A549 (cell line): ENCODE measurements at regions not wholly inside any gene's neighbourhood (a gene's known extent, or its start where the extent isn't known, plus 50 kb on each side); places are given as distances from the start of the nearest gene placed in this dataset.

Experiments used
- ATAC-seq, 2 experiments: fragments of 200-7000 bp in 1 of 2; fragments of >200 bp in 1 of 2; cut with Nextera tagmentation in 1 of 2; cut with Tn5 transposase in 1 of 2; 3 replicates each; pipeline versions ENCODE4 v1.8.0 to v1.9.1; 2018 to 2020; ENCODE audit warnings: mild to moderate bottlenecking in 1 of 2, moderate library complexity in 1 of 2
- CTCF ChIA-PET: fragments of 300-600 bp; sonication (Branson Sonifier 250); formaldehyde crosslinking; extraction: SDS; loops from one replicate; lab custom pipeline; 2021; ENCODE audit warnings: antibody characterized with exemption, inconsistent platforms; lab: Yijun Ruan, JAX
- POLR2A ChIA-PET: fragments of 350-600 bp; formaldehyde crosslinking; extraction: SDS; loops from one replicate; lab custom pipeline; 2021; ENCODE audit warnings: antibody characterized with exemption, inconsistent platforms; lab: Yijun Ruan, JAX
- DNase-seq, 2 experiments: peaks; one replicate each; pipeline versions ENCODE4 v3.0.0 to v3.0.0-alpha.2; 2011 to 2016; ENCODE audit warnings: low read depth in 1 of 2, low spot score in 1 of 2
- FAIRE-seq: peaks from 2 replicates; lab custom pipeline; 2011; peaks lifted over from hg19 to GRCh38; lab: Jason Lieb, UNC
- H3K27ac ChIP-seq, 2 experiments: fragments of >200 bp; sonication (Bioruptor Twin); formaldehyde crosslinking; 3 replicates each; pipeline ENCODE4 v1.5.1; 2016 to 2017
- H3K4me1 ChIP-seq: fragments of >200 bp; sonication (Bioruptor Twin); formaldehyde crosslinking; 3 replicates; pipeline ENCODE4 v1.6.1; 2016
- H3K4me2 ChIP-seq: fragments of >200 bp; sonication (Bioruptor Twin); formaldehyde crosslinking; 3 replicates; pipeline ENCODE4 v1.6.1; 2016
- H3K4me3 ChIP-seq: fragments of >200 bp; sonication (Bioruptor Twin); formaldehyde crosslinking; 3 replicates; pipeline ENCODE4 v1.5.1; 2016
- H3K9me3 ChIP-seq: fragments of >200 bp; sonication (Bioruptor Twin); formaldehyde crosslinking; 3 replicates; pipeline ENCODE4 v1.6.1; 2016
- CBX8 ChIP-seq: fragments of 200-600 bp; sonication (generic); IDR thresholded peaks from 2 replicates; pipeline ENCODE4 v1.6.1; 2016
- CHD4 ChIP-seq: fragments of 200-600 bp; sonication (generic); IDR thresholded peaks from 2 replicates; pipeline ENCODE4 v1.6.1; 2016; ENCODE audit warnings: antibody characterized with exemption, mild to moderate bottlenecking, borderline replicate concordance
- CTCF ChIP-seq: fragments of >200 bp; sonication (Bioruptor Twin); formaldehyde crosslinking; IDR thresholded peaks from 3 replicates; pipeline ENCODE4 v1.5.1; 2016
- EHF ChIP-seq: fragments of 250-450 bp; sonication (Bioruptor Pico); IDR thresholded peaks from 2 replicates; pipeline ENCODE4 v1.5.0; 2020; ENCODE audit warnings: mild to moderate bottlenecking
- EP300 ChIP-seq, 2 experiments: fragments of >200 bp; sonication (Bioruptor Twin); formaldehyde crosslinking; IDR thresholded peaks; 2 replicates in 1 of 2; 3 replicates in 1 of 2; pipeline ENCODE4 v1.6.1; 2016 to 2017
- FOSB ChIP-seq: fragments of 250-450 bp; sonication (Bioruptor Pico); IDR thresholded peaks from 2 replicates; pipeline ENCODE4 v1.5.0; 2020; ENCODE audit warnings: mild to moderate bottlenecking, moderate library complexity
- HEYL ChIP-seq: fragments of 250-450 bp; sonication (Bioruptor Pico); IDR thresholded peaks from 2 replicates; pipeline ENCODE4 v1.8.0; 2021; ENCODE audit warnings: mild to moderate bottlenecking, moderate library complexity
- HOXB5 ChIP-seq: fragments of 250-450 bp; sonication (Bioruptor Pico); IDR thresholded peaks from 2 replicates; pipeline ENCODE4 v1.5.0; 2020; ENCODE audit warnings: mild to moderate bottlenecking, moderate library complexity
- JUNB ChIP-seq: fragments of >200 bp; sonication (Bioruptor Twin); formaldehyde crosslinking; IDR thresholded peaks from 2 replicates; pipeline ENCODE4 v1.6.1; 2016
- MYC ChIP-seq: IDR thresholded peaks from 2 replicates; pipeline ENCODE4 v1.6.1; 2012; ENCODE audit warnings: mild to moderate bottlenecking, inconsistent platforms, low read length, improper control_type of control experiment, borderline replicate concordance
- NFE2L2 ChIP-seq: fragments of 150-350 bp; conservative IDR thresholded peaks from 2 replicates; pipeline ENCODE4 v1.6.1; 2014; ENCODE audit warnings: low read length
- RAD21 ChIP-seq, 2 experiments: fragments of >200 bp in 1 of 2; sonication (Bioruptor Twin) in 1 of 2; formaldehyde crosslinking in 1 of 2; IDR thresholded peaks in 1 of 2; conservative IDR thresholded peaks in 1 of 2; 2 replicates in 1 of 2; 3 replicates in 1 of 2; pipeline ENCODE4 v1.6.1; 2012 to 2018; ENCODE audit warnings: inconsistent platforms in 1 of 2
- RNF2 ChIP-seq: fragments of 200-600 bp; sonication (generic); IDR thresholded peaks from 2 replicates; pipeline ENCODE4 v1.6.1; 2016; ENCODE audit warnings: low read depth, mild to moderate bottlenecking, antibody characterized with exemption, moderate library complexity, borderline replicate concordance
- SMC3 ChIP-seq: fragments of >200 bp; sonication (Bioruptor Twin); formaldehyde crosslinking; IDR thresholded peaks from 3 replicates; pipeline ENCODE4 v1.6.1; 2018; ENCODE audit warnings: inconsistent platforms
- TFCP2L1 ChIP-seq: fragments of 250-450 bp; sonication (Bioruptor Pico); IDR thresholded peaks from 2 replicates; pipeline ENCODE4 v1.5.0; 2021; ENCODE audit warnings: mild to moderate bottlenecking
- USF2 ChIP-seq: fragments of 450-650 bp; IDR thresholded peaks from 2 replicates; pipeline ENCODE4 v1.6.1; 2014; ENCODE audit warnings: antibody characterized with exemption
- ZFP36 ChIP-seq: fragments of 450-650 bp; IDR thresholded peaks from 2 replicates; pipeline ENCODE4 v1.6.1; 2014; ENCODE audit warnings: borderline replicate concordance; ENCODE audit not compliant: partially characterized antibody
- ZSCAN20 ChIP-seq: fragments of 250-450 bp; sonication (Bioruptor Pico); IDR thresholded peaks from 2 replicates; pipeline ENCODE4 v1.8.0; 2022; ENCODE audit warnings: mild to moderate bottlenecking, moderate library complexity
- WGBS: methylation state at CpG from one replicate; pipeline ENCODE4 v1.1.6; 2017; ENCODE audit errors: missing lambda C conversion rate; 5-methylcytosine and 5-hydroxymethylcytosine counted together
- TF ChIP-seq, protein P1 (sequence below): fragments of 250-450 bp; sonication (Bioruptor Pico); IDR thresholded peaks from 2 replicates; pipeline ENCODE4 v1.5.0; 2020; ENCODE audit warnings: low read depth, mild to moderate bottlenecking, moderate library complexity
- TF ChIP-seq, protein P2 (sequence below): fragments of >200 bp; sonication (Bioruptor Twin); formaldehyde crosslinking; IDR thresholded peaks from 2 replicates; pipeline ENCODE4 v1.6.1; 2016
- TF ChIP-seq, protein P3 (sequence below): IDR thresholded peaks from 2 replicates; pipeline ENCODE4 v1.6.1; 2012

- no peak for TF ChIP-seq MYC
- TF ChIP-seq USF2, result no peak
- no peak for TF ChIP-seq RNF2
- TF ChIP-seq EHF, result no peak
These were observed 425.8 kb upstream of the B3GAT1 start (continued) for GRCh38 chr11:134837887-134838232.

GRCh38 chr11:134837166-134837886 is 425.3 kb upstream of the B3GAT1 start:
- ChIA-PET POLR2A (no interaction called here), CTCF (no interaction called here)
- whole genome bisulfite sequencing, result 27% methylated on average over 5 of the region's 7 CpGs
- no peaks in the 10 kb centered on the region for H3K9me3 ChIP-seq
- H3K4me2 ChIP-seq, result no peak overlapping the region
- no peak overlapping the region for H3K4me3 ChIP-seq
- no peak for ATAC-seq
- TF ChIP-seq EP300 (IDR thresholded peaks at IDR 0.05) (no peak), HEYL (CRISPR knock-in tag) (no peak), FOSB (no peak), HOXB5 (CRISPR knock-in tag) (no peak), CTCF (no peak), CHD4 (no peak), NFE2L2 (no peak)
- no peak overlapping the region for H3K27ac ChIP-seq
- DNase-seq, result no peak
- no peaks in the 10 kb centered on the region for H3K4me1 ChIP-seq
- FAIRE-seq, result no peak

GRCh38 chr11:134836561-134836960 is 424.5 kb upstream of the B3GAT1 start:
- TF ChIP-seq CBX8 (no peak), ZSCAN20 (no peak), SMC3 (no peak), MYC (no peak), RAD21 (conservative IDR thresholded peaks at IDR 0.05 in 1 of 2, IDR thresholded peaks at IDR 0.05 in 1 of 2) (no peak), JUNB (no peak), TFCP2L1 (CRISPR knock-in tag) (no peak), ZFP36 (no peak)
- TF ChIP-seq, protein P1, sequence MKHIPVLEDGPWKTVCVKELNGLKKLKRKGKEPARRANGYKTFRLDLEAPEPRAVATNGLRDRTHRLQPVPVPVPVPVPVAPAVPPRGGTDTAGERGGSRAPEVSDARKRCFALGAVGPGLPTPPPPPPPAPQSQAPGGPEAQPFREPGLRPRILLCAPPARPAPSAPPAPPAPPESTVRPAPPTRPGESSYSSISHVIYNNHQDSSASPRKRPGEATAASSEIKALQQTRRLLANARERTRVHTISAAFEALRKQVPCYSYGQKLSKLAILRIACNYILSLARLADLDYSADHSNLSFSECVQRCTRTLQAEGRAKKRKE (CRISPR knock-in tag), result no peak
- TF ChIP-seq, protein P2, sequence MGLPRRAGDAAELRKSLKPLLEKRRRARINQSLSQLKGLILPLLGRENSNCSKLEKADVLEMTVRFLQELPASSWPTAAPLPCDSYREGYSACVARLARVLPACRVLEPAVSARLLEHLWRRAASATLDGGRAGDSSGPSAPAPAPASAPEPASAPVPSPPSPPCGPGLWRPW, result no peak
- TF ChIP-seq, protein P3, sequence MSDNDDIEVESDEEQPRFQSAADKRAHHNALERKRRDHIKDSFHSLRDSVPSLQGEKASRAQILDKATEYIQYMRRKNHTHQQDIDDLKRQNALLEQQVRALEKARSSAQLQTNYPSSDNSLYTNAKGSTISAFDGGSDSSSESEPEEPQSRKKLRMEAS, result no peak
- TF ChIP-seq, all 56 proteins: peak for 0
- no peak overlapping the region for H3K4me2 ChIP-seq
- no peaks in the 10 kb centered on the region for H3K4me1 ChIP-seq
- no peak overlapping the region for H3K27ac ChIP-seq
- ChIA-PET POLR2A (no interaction called here), CTCF (no interaction called here)
- WGBS, result 22% methylated on average over 4 of the region's 4 CpGs
- H3K4me3 ChIP-seq, result no peak overlapping the region
- H3K9me3 ChIP-seq, result no peaks in the 10 kb centered on the region
- ATAC-seq (no peak), FAIRE-seq (no peak), DNase-seq (no peak)
